SK-N-SH treated with all-trans-retinoic acid at 6 μM for 48 hours (cell line): ENCODE measurements at regions not wholly inside any gene's neighbourhood (a gene's known extent, or its start where the extent isn't known, plus 50 kb on each side); places are given as distances from the start of the nearest gene placed in this dataset.

Source experiments
- ATAC-seq: fragments of 200-7000 bp; cut with Tn5 transposase; 3 replicates; pipeline ENCODE4 v1.9.1; 2020; ENCODE audit warnings: mild to moderate bottlenecking, moderate library complexity
- ARNTL ChIP-seq: fragments of 450-650 bp; formaldehyde crosslinking; IDR thresholded peaks from 2 replicates; pipeline ENCODE4 v1.5.0; 2020; ENCODE audit warnings: low read depth, mild to moderate bottlenecking, moderate library complexity, borderline replicate concordance
- BACH2 ChIP-seq: fragments of 250-450 bp; sonication (Bioruptor Pico); IDR thresholded peaks from 2 replicates; pipeline ENCODE4 v1.9.0; 2021; ENCODE audit warnings: mild to moderate bottlenecking, borderline replicate concordance
- CSDC2 ChIP-seq: fragments of 250-450 bp; sonication (Bioruptor Pico); IDR thresholded peaks from 2 replicates; pipeline ENCODE4 v1.5.0; 2020; ENCODE audit warnings: mild to moderate bottlenecking, moderate library complexity
- ESRRG ChIP-seq: fragments of 250-450 bp; sonication (Bioruptor Pico); IDR thresholded peaks from 2 replicates; pipeline ENCODE4 v1.6.1; 2021; ENCODE audit warnings: mild to moderate bottlenecking
- GLIS3 ChIP-seq: fragments of 250-450 bp; sonication (Bioruptor Pico); IDR thresholded peaks from 2 replicates; pipeline ENCODE4 v1.5.0; 2020; ENCODE audit warnings: mild to moderate bottlenecking, moderate library complexity
- ISL1 ChIP-seq: fragments of 250-450 bp; sonication (Bioruptor Pico); IDR thresholded peaks from 2 replicates; pipeline ENCODE4 v2.1.2; 2022; ENCODE audit warnings: mild to moderate bottlenecking, moderate library complexity
- OSR1 ChIP-seq: fragments of 250-450 bp; sonication (Bioruptor Pico); IDR thresholded peaks from 2 replicates; pipeline ENCODE4 v1.8.0; 2022; ENCODE audit warnings: moderate library complexity, mild to moderate bottlenecking, inconsistent platforms
- TCF4 ChIP-seq: fragments of 250-450 bp; sonication (Bioruptor Pico); IDR thresholded peaks from 2 replicates; pipeline ENCODE4 v1.8.0; 2021; ENCODE audit warnings: mild to moderate bottlenecking, moderate library complexity, borderline replicate concordance
- TOX ChIP-seq: fragments of 250-450 bp; sonication (Bioruptor Pico); IDR thresholded peaks from 2 replicates; pipeline ENCODE4 v1.8.0; 2021; ENCODE audit warnings: mild to moderate bottlenecking, moderate library complexity, borderline replicate concordance
- ZC3H10 ChIP-seq: fragments of 250-450 bp; sonication (Bioruptor Pico); IDR thresholded peaks from 2 replicates; pipeline ENCODE4 v1.5.1; 2021; ENCODE audit warnings: mild to moderate bottlenecking, moderate library complexity
- ZFP3 ChIP-seq: fragments of 250-450 bp; sonication (Bioruptor Pico); IDR thresholded peaks from 2 replicates; pipeline ENCODE4 v1.5.0; 2020; ENCODE audit warnings: mild to moderate bottlenecking, moderate library complexity
- ZFP30 ChIP-seq: fragments of 450-650 bp; formaldehyde crosslinking; IDR thresholded peaks from 2 replicates; pipeline ENCODE4 v1.5.0; 2022; ENCODE audit warnings: mild to moderate bottlenecking, moderate library complexity
- ZNF565 ChIP-seq: fragments of 450-650 bp; formaldehyde crosslinking; conservative IDR thresholded peaks from 2 replicates; pipeline ENCODE4 v1.5.0; 2020; ENCODE audit warnings: low read depth, mild to moderate bottlenecking, moderate library complexity
- ZNF70 ChIP-seq: fragments of 450-650 bp; formaldehyde crosslinking; IDR thresholded peaks from 2 replicates; pipeline ENCODE4 v1.5.0; 2020; ENCODE audit warnings: mild to moderate bottlenecking, moderate library complexity
- ZNF8 ChIP-seq: fragments of 450-650 bp; formaldehyde crosslinking; IDR thresholded peaks from 2 replicates; pipeline ENCODE4 v1.5.0; 2020; ENCODE audit warnings: mild to moderate bottlenecking, moderate library complexity
- TF ChIP-seq, protein P1 (sequence below): fragments of 250-450 bp; sonication (Bioruptor Pico); IDR thresholded peaks from 2 replicates; pipeline ENCODE4 v1.8.0; 2020; ENCODE audit warnings: mild to moderate bottlenecking, moderate library complexity, borderline replicate concordance
- TF ChIP-seq, protein P2 (sequence below): fragments of 250-450 bp; sonication (Bioruptor Pico); IDR thresholded peaks from 2 replicates; pipeline ENCODE4 v1.5.0; 2020; ENCODE audit warnings: mild to moderate bottlenecking, moderate library complexity
- TF ChIP-seq, protein P3 (sequence below): fragments of 250-450 bp; sonication (Bioruptor Pico); IDR thresholded peaks from 2 replicates; pipeline ENCODE4 v1.5.1; 2021; ENCODE audit warnings: mild to moderate bottlenecking, moderate library complexity
- TF ChIP-seq, protein P4 (sequence below): fragments of 250-450 bp; sonication (Bioruptor Pico); IDR thresholded peaks from 2 replicates; pipeline ENCODE4 v1.5.1; 2020; ENCODE audit warnings: low read depth, mild to moderate bottlenecking, moderate library complexity

DNA sequence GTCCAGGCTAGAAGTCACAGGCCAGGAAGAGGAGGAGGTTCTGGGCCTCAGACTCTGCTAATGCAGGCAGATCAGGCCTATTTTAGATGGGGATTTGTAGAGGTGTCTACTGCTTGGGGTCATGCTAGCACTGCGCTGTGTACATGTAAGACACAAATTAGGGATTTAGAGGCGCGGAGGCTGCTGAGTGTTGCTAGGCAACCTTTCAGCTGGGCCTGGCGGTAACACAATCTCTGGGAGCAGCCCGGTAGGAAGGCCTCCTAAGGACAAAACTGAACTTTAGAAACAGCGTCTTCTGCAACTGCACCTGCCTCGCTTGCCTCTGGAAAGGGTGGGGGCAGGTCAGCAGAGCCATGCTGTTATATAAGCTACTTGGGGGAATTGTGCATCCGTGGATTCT is 147.9 kb downstream of the MACROH2A1 start:
- no peak for ATAC-seq
- TF ChIP-seq ARNTL (CRISPR knock-in tag) (no peak), TOX (CRISPR knock-in tag) (no peak), ZFP30 (CRISPR knock-in tag) (no peak), ZC3H10 (CRISPR knock-in tag) (no peak), GLIS3 (CRISPR knock-in tag) (no peak), ZFP3 (CRISPR knock-in tag) (no peak), CSDC2 (CRISPR knock-in tag) (no peak), BACH2 (CRISPR knock-in tag) (no peak), TCF4 (CRISPR knock-in tag) (no peak), ZNF8 (CRISPR knock-in tag) (no peak)
- TF ChIP-seq, protein P1, sequence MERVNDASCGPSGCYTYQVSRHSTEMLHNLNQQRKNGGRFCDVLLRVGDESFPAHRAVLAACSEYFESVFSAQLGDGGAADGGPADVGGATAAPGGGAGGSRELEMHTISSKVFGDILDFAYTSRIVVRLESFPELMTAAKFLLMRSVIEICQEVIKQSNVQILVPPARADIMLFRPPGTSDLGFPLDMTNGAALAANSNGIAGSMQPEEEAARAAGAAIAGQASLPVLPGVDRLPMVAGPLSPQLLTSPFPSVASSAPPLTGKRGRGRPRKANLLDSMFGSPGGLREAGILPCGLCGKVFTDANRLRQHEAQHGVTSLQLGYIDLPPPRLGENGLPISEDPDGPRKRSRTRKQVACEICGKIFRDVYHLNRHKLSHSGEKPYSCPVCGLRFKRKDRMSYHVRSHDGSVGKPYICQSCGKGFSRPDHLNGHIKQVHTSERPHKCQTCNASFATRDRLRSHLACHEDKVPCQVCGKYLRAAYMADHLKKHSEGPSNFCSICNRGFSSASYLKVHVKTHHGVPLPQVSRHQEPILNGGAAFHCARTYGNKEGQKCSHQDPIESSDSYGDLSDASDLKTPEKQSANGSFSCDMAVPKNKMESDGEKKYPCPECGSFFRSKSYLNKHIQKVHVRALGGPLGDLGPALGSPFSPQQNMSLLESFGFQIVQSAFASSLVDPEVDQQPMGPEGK (CRISPR knock-in tag): no peak
- TF ChIP-seq, protein P2, sequence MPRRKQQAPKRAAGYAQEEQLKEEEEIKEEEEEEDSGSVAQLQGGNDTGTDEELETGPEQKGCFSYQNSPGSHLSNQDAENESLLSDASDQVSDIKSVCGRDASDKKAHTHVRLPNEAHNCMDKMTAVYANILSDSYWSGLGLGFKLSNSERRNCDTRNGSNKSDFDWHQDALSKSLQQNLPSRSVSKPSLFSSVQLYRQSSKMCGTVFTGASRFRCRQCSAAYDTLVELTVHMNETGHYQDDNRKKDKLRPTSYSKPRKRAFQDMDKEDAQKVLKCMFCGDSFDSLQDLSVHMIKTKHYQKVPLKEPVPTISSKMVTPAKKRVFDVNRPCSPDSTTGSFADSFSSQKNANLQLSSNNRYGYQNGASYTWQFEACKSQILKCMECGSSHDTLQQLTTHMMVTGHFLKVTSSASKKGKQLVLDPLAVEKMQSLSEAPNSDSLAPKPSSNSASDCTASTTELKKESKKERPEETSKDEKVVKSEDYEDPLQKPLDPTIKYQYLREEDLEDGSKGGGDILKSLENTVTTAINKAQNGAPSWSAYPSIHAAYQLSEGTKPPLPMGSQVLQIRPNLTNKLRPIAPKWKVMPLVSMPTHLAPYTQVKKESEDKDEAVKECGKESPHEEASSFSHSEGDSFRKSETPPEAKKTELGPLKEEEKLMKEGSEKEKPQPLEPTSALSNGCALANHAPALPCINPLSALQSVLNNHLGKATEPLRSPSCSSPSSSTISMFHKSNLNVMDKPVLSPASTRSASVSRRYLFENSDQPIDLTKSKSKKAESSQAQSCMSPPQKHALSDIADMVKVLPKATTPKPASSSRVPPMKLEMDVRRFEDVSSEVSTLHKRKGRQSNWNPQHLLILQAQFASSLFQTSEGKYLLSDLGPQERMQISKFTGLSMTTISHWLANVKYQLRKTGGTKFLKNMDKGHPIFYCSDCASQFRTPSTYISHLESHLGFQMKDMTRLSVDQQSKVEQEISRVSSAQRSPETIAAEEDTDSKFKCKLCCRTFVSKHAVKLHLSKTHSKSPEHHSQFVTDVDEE (CRISPR knock-in tag): no peak
- TF ChIP-seq, protein P3, sequence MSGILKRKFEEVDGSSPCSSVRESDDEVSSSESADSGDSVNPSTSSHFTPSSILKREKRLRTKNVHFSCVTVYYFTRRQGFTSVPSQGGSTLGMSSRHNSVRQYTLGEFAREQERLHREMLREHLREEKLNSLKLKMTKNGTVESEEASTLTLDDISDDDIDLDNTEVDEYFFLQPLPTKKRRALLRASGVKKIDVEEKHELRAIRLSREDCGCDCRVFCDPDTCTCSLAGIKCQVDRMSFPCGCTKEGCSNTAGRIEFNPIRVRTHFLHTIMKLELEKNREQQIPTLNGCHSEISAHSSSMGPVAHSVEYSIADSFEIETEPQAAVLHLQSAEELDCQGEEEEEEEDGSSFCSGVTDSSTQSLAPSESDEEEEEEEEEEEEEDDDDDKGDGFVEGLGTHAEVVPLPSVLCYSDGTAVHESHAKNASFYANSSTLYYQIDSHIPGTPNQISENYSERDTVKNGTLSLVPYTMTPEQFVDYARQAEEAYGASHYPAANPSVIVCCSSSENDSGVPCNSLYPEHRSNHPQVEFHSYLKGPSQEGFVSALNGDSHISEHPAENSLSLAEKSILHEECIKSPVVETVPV (CRISPR knock-in tag): no peak
- TF ChIP-seq, protein P4, sequence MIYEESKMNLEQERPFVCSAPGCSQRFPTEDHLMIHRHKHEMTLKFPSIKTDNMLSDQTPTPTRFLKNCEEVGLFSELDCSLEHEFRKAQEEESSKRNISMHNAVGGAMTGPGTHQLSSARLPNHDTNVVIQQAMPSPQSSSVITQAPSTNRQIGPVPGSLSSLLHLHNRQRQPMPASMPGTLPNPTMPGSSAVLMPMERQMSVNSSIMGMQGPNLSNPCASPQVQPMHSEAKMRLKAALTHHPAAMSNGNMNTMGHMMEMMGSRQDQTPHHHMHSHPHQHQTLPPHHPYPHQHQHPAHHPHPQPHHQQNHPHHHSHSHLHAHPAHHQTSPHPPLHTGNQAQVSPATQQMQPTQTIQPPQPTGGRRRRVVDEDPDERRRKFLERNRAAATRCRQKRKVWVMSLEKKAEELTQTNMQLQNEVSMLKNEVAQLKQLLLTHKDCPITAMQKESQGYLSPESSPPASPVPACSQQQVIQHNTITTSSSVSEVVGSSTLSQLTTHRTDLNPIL (CRISPR knock-in tag): no peak

DNA sequence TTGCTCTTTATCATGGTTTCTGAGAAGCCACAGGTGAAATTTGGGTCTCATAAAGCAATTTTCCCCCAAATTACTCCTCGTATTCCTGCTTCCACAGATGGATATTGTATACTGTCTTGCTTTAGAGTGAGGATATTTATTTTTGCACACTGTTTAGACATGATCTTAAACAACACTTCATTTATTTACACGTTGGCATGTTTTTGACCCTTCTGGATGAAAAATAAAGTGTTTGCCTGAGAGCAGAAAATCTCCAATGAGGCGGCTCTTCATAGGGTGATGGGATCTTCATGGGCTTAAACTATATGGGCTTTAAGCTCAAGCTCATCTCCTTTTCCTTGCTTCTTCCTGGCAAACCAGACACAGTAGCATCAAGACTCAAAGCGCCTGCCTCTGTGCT is 148.4 kb downstream of the MACROH2A1 start:
- TF ChIP-seq BACH2 (CRISPR knock-in tag): no peak
- no peak for TF ChIP-seq ESRRG (CRISPR knock-in tag)
- TF ChIP-seq OSR1: no peak
- TF ChIP-seq TCF4 (CRISPR knock-in tag): no peak
- no peak for TF ChIP-seq ZNF70
- no peak for ATAC-seq

DNA sequence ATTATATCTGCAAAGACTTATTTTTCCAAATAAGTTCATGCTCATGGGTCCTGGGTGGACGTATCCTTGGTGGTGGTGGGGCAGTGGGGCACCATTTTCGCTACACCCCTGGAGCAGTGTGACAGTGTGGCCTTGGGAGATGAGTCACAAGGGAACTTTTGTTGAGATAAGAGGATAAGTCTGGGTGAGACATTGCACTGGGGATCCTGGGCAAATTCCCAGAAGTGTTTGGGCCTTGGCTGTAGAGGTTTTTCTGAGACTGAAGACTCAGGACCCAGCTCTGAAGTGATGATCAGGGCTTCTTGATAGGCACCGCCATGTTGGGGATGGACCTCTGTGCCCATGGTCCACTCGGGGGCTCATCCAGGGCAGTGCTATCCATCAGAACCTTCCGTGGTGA is 149.4 kb downstream of the MACROH2A1 start:
- no peak for ATAC-seq
- TF ChIP-seq, protein P4 (CRISPR knock-in tag): no peak
- TF ChIP-seq, protein P3 (CRISPR knock-in tag): no peak
- TF ChIP-seq TCF4 (CRISPR knock-in tag): no peak
- TF ChIP-seq ISL1 (CRISPR knock-in tag): no peak
- TF ChIP-seq OSR1: no peak
- TF ChIP-seq ZFP3 (CRISPR knock-in tag): no peak
- TF ChIP-seq GLIS3 (CRISPR knock-in tag): no peak
- no peak for TF ChIP-seq CSDC2 (CRISPR knock-in tag)
- no peak for TF ChIP-seq ZNF565
- no peak for TF ChIP-seq BACH2 (CRISPR knock-in tag)
- TF ChIP-seq ZNF70: no peak
- TF ChIP-seq, all 23 proteins: peak for 0
